ENCODE measurements at regions not wholly inside any gene's neighbourhood (a gene's known extent, or its start where the extent isn't known, plus 50 kb on each side); places are given as distances from the start of the nearest gene placed in this dataset.

DNA sequence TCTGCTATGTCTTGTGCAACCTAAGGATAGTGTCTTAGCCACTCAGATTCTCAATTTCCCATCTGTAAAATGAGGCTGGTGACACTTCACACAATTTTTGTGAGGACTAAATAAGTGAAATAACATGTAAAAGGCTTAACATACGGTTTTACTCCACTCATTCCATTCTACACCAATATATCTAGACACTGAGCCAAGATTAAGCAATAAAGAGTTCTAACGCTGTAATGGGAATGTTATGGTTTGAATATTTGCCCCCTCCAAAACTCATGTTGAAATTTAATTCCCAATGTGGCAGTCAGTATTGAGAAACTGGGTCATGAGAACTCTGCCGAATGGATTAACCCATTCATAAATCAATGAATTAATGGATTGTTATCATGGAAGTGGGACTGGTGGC, 301.0 kb downstream of the HACE1 start:
- TF ChIP-seq CTCF (IDR thresholded peaks at IDR 0.05): no peak
- H3K9me3 ChIP-seq: no peaks in the 10 kb centered on the region
- H3K4me3 ChIP-seq: no peak overlapping the region
- DNase-seq (no peak), ATAC-seq (no peak)
- no peaks in the 10 kb centered on the region for H3K36me3 ChIP-seq (ENCODE audit: low read depth)
- intact Hi-C loops (cut with DNase I, micrococcal nuclease): no loop called here
- H3K4me1 ChIP-seq (ENCODE audit: low read depth): no peaks in the 10 kb centered on the region

GRCh38 chr6:104548297-104548696, 311.4 kb downstream of the HACE1 start:
- H3K9me3 ChIP-seq: no peaks in the 10 kb centered on the region
- ATAC-seq (no peak), DNase-seq (no peak)
- no peaks in the 10 kb centered on the region for H3K36me3 ChIP-seq (ENCODE audit: low read depth)
- no peak for TF ChIP-seq CTCF (IDR thresholded peaks at IDR 0.05)
- intact Hi-C loops (cut with DNase I, micrococcal nuclease): no loop called here
- no peaks in the 10 kb centered on the region for H3K4me1 ChIP-seq (ENCODE audit: low read depth)
- no peak overlapping the region for H3K4me3 ChIP-seq

GRCh38 chr6:104541411-104541810, 318.3 kb downstream of the HACE1 start:
- no peaks in the 10 kb centered on the region for H3K4me1 ChIP-seq (ENCODE audit: low read depth)
- H3K9me3 ChIP-seq: no peaks in the 10 kb centered on the region
- intact Hi-C loops (cut with DNase I, micrococcal nuclease): no loop called here
- TF ChIP-seq CTCF (IDR thresholded peaks at IDR 0.05): no peak
- no peak for DNase-seq
- no peaks in the 10 kb centered on the region for H3K36me3 ChIP-seq (ENCODE audit: low read depth)
- no peak for ATAC-seq
- no peak overlapping the region for H3K4me3 ChIP-seq

GRCh38 chr6:104540743-104541142, 319.0 kb downstream of the HACE1 start:
- ATAC-seq (no peak), DNase-seq (no peak)
- no peaks in the 10 kb centered on the region for H3K9me3 ChIP-seq
- intact Hi-C loops (cut with DNase I, micrococcal nuclease): no loop called here
- TF ChIP-seq CTCF (IDR thresholded peaks at IDR 0.05): no peak
- no peaks in the 10 kb centered on the region for H3K36me3 ChIP-seq (ENCODE audit: low read depth)
- no peak overlapping the region for H3K4me3 ChIP-seq
- no peaks in the 10 kb centered on the region for H3K4me1 ChIP-seq (ENCODE audit: low read depth)

DNA sequence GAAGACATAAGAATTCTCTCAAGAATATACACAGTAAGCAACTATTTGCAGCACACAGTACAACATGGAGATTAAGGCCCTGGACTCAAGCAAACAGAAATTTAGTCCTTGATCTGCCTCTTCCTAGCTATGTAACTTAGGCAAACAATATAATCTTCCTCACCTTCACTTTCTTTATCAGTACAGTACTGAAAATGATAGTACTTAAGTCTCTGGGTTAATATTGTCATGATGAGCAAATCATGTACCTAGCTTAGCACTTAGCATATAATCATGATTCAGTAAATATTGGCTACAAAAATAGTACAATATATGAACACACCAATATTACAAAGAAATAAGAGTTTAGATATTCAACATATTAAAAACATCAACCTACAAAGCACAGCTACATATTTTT, 320.5 kb downstream of the HACE1 start:
- H3K4me3 ChIP-seq: no peak overlapping the region
- DNase-seq (no peak), ATAC-seq (no peak)
- H3K36me3 ChIP-seq (ENCODE audit: low read depth): no peaks in the 10 kb centered on the region
- no peaks in the 10 kb centered on the region for H3K9me3 ChIP-seq
- H3K4me1 ChIP-seq (ENCODE audit: low read depth): no peaks in the 10 kb centered on the region
- no peak for TF ChIP-seq CTCF (IDR thresholded peaks at IDR 0.05)
- intact Hi-C loops (cut with DNase I, micrococcal nuclease): no loop called here

DNA sequence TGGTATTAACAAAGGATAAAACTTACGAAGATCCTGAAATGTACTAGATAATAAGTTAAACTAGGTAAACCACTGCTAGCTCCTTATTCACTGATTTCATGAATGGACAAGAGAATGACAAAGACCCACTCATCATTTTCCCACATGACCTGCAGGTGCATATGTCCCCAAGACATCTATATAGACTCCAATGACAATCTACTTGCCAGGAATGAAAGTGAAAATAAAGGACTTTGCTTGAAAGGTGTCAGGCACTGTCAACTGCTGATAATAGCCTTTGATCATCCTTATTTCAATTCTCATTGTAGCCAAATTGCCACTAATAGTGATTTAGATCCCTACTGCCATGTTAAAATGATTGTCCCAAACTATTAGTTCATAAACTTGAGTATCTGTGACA, 321.8 kb downstream of the HACE1 start:
- no peak for TF ChIP-seq CTCF (IDR thresholded peaks at IDR 0.05)
- no peaks in the 10 kb centered on the region for H3K4me1 ChIP-seq (ENCODE audit: low read depth)
- intact Hi-C loops (cut with DNase I, micrococcal nuclease): no loop called here
- ATAC-seq (no peak), DNase-seq (no peak)
- H3K9me3 ChIP-seq: no peaks in the 10 kb centered on the region
- no peaks in the 10 kb centered on the region for H3K36me3 ChIP-seq (ENCODE audit: low read depth)
- no peak overlapping the region for H3K4me3 ChIP-seq

Measured in mucosa of descending colon (tissue), 3 donors.